K562 (cell line): ENCODE measurements at regions not wholly inside any gene's neighbourhood (a gene's known extent, or its start where the extent isn't known, plus 50 kb on each side); places are given as distances from the start of the nearest gene placed in this dataset.

Experiments
- AFF1 ChIP-seq, 2 experiments: fragments of 450-650 bp; IDR thresholded peaks; 2 replicates each; pipeline ENCODE4 v1.6.1; 2018; ENCODE audit warnings: mild to moderate bottlenecking in 2 of 2, low read depth in 1 of 2; ENCODE audit not compliant: partially characterized antibody in 2 of 2
- CBX1 ChIP-seq: sonication (generic); IDR thresholded peaks from 2 replicates; pipeline ENCODE4 v1.6.1; 2016; ENCODE audit warnings: antibody characterized with exemption, low read depth, mild to moderate bottlenecking
- ETV6 ChIP-seq, 3 experiments: fragments of 150-350 bp in 1 of 3; sonication (generic) in 1 of 3; formaldehyde crosslinking in 1 of 3; IDR thresholded peaks; 2 replicates each; pipeline versions ENCODE4 v1.6.1 to v1.8.0; 2014 to 2022; ENCODE audit warnings: borderline replicate concordance in 2 of 3, low read depth in 2 of 3, antibody characterized with exemption in 1 of 3, low read length in 1 of 3, mild to moderate bottlenecking in 1 of 3, missing genetic modification reagents in 1 of 3
- HLTF ChIP-seq: fragments of 450-650 bp; IDR thresholded peaks from 2 replicates; pipeline ENCODE4 v1.6.1; 2016
- NFXL1 ChIP-seq: fragments of 450-650 bp; formaldehyde crosslinking; IDR thresholded peaks from 2 replicates; pipeline ENCODE4 v1.4.0; 2021; ENCODE audit warnings: mild to moderate bottlenecking
- SRSF9 ChIP-seq: fragments of 200-400 bp; formaldehyde crosslinking; IDR thresholded peaks from 2 replicates; pipeline ENCODE4 v1.6.1; 2017; ENCODE audit warnings: low read depth, low read length, borderline replicate concordance
- TARDBP ChIP-seq: fragments of 450-650 bp; IDR thresholded peaks from 2 replicates; pipeline ENCODE4 v1.6.1; 2016
- TCF7L2 ChIP-seq: fragments of 150-350 bp; IDR thresholded peaks from 2 replicates; pipeline ENCODE4 v1.6.1; 2016; ENCODE audit warnings: low read depth, mild to moderate bottlenecking, low read length, moderate library complexity
- TRIM25 ChIP-seq: fragments of 450-650 bp; IDR thresholded peaks from 2 replicates; pipeline ENCODE4 v1.7.0; 2016; ENCODE audit warnings: borderline replicate concordance
- ZNF57 ChIP-seq: fragments of 450-650 bp; formaldehyde crosslinking; IDR thresholded peaks from 2 replicates; pipeline ENCODE4 v1.4.0; 2020; ENCODE audit warnings: mild to moderate bottlenecking, moderate library complexity
- TF ChIP-seq, protein P1 (sequence below): sonication (generic); formaldehyde crosslinking; IDR thresholded peaks from 2 replicates; pipeline ENCODE4 v1.8.1; 2023; ENCODE audit warnings: mild to moderate bottlenecking, missing genetic modification reagents, moderate library complexity
- TF ChIP-seq, protein P2 (sequence below), 2 experiments: fragments of 200-800 bp in 1 of 2; sonication (Bioruptor generic) in 1 of 2; sonication (generic) in 1 of 2; formaldehyde crosslinking in 1 of 2; IDR thresholded peaks in 1 of 2; conservative IDR thresholded peaks in 1 of 2; 2 replicates each; pipeline versions ENCODE4 v1.5.0 to v1.6.1; 2016 to 2020; ENCODE audit warnings: missing compliant biosample characterization in 1 of 2, missing genetic modification characterization in 1 of 2, missing genetic modification reagents in 1 of 2

GRCh38 chr3:124277144-124277890 is 285.4 kb upstream of the ROPN1 start (continued):
- TF ChIP-seq NFXL1 (no peak), TCF7L2 (no peak), TRIM25 (no peak), TARDBP (no peak), CBX1 (no peak), SRSF9 (no peak), AFF1 (IDR thresholded peaks at IDR 0.05; ENCODE audit: low read depth in 1 of 2, partially characterized antibody in 2 of 2) (no peak), ZNF57 (CRISPR knock-in tag) (no peak), HLTF (no peak), ETV6 (IDR thresholded peaks at IDR 0.05; ENCODE audit: borderline replicate concordance in 1 of 2, low read depth in 2 of 2, low read length in 1 of 2) (no peak), ETV6 (CRISPR knock-in tag; IDR thresholded peaks at IDR 0.05; ENCODE audit: borderline replicate concordance) (no peak)
- TF ChIP-seq, protein P1, sequence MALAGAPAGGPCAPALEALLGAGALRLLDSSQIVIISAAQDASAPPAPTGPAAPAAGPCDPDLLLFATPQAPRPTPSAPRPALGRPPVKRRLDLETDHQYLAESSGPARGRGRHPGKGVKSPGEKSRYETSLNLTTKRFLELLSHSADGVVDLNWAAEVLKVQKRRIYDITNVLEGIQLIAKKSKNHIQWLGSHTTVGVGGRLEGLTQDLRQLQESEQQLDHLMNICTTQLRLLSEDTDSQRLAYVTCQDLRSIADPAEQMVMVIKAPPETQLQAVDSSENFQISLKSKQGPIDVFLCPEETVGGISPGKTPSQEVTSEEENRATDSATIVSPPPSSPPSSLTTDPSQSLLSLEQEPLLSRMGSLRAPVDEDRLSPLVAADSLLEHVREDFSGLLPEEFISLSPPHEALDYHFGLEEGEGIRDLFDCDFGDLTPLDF: no peak
- TF ChIP-seq, protein P2, sequence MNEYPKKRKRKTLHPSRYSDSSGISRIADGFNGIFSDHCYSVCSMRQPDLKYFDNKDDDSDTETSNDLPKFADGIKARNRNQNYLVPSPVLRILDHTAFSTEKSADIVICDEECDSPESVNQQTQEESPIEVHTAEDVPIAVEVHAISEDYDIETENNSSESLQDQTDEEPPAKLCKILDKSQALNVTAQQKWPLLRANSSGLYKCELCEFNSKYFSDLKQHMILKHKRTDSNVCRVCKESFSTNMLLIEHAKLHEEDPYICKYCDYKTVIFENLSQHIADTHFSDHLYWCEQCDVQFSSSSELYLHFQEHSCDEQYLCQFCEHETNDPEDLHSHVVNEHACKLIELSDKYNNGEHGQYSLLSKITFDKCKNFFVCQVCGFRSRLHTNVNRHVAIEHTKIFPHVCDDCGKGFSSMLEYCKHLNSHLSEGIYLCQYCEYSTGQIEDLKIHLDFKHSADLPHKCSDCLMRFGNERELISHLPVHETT (CRISPR knock-in tag; conservative IDR thresholded peaks at IDR 0.05 in 1 of 2, IDR thresholded peaks at IDR 0.05 in 1 of 2): no peak
